Testis (tissue), 2 donors: ENCODE measurements at regions not wholly inside any gene's neighbourhood (a gene's known extent, or its start where the extent isn't known, plus 50 kb on each side); places are given as distances from the start of the nearest gene placed in this dataset.

ENCODE experiments used
- DNase-seq: peaks from one replicate; pipeline ENCODE4 v3.0.0-alpha.2; 2019
- H3K27ac ChIP-seq, 2 donors: fragments of 200-600 bp; sonication (generic); one replicate each; pipeline ENCODE4 v1.5.1; 2019
- H3K27me3 ChIP-seq: fragments of 200-600 bp; sonication (generic); one replicate; pipeline ENCODE4 v1.5.1; 2019
- H3K36me3 ChIP-seq: fragments of 200-600 bp; sonication (generic); one replicate; pipeline ENCODE4 v1.5.1; 2017; ENCODE audit warnings: low read depth; ENCODE audit errors: missing control alignments
- H3K4me1 ChIP-seq: fragments of 200-600 bp; sonication (generic); one replicate; pipeline ENCODE4 v1.5.1; 2019
- H3K4me3 ChIP-seq, 2 donors: fragments of 200-600 bp; sonication (generic); one replicate each; pipeline ENCODE4 v1.5.1; 2017 to 2019
- H3K9me3 ChIP-seq: fragments of 200-600 bp; sonication (generic); one replicate; pipeline ENCODE4 v1.5.1; 2017
- CTCF ChIP-seq, 3 experiments: fragments of 450-650 bp in 2 of 3; fragments of 200-600 bp in 1 of 3; sonication (generic) in 1 of 3; IDR thresholded peaks; one replicate each; pipeline ENCODE4 v1.5.1; 2016 to 2019; ENCODE audit warnings: antibody characterized with exemption in 3 of 3, mild to moderate bottlenecking in 2 of 3, moderate library complexity in 1 of 3
- POLR2A ChIP-seq: fragments of 450-650 bp; IDR thresholded peaks from one replicate; pipeline ENCODE4 v1.6.1; 2017; ENCODE audit warnings: antibody characterized with exemption, mild to moderate bottlenecking, moderate library complexity
- WGBS, 2 donors: methylation state at CpG; one replicate each; pipeline ENCODE4 v1.1.5; 2018; 5-methylcytosine and 5-hydroxymethylcytosine counted together
- intact Hi-C: fragments of 100-400 bp; cut with DNase I; formaldehyde crosslinking; loops from one replicate; pipeline ENCODE4 v1.15.1; 2023; ENCODE audit warnings: low total_unique reads

- DNase-seq, result no peak
- Histone ChIP-seq H3K27ac (no peak overlapping the region), H3K36me3 (no peaks in the 10 kb centered on the region), H3K27me3 (no peaks in the 10 kb centered on the region), H3K9me3 (no peaks in the 10 kb centered on the region), H3K4me3 (no peak overlapping the region), H3K4me1 (no peaks in the 10 kb centered on the region)
- TF ChIP-seq POLR2A (no peak), CTCF (IDR thresholded peaks at IDR 0.05) (no peak)
- intact Hi-C loops, result no loop called here
- WGBS, 2 donors, result 92 to 93% methylated on average over 3 of the region's 3 CpGs
Measured at GRCh38 chr6:50992232-50992631, 173.6 kb downstream of the TFAP2B start.

GRCh38 chr6:50992704-50993625 lies 174.3 kb downstream of the TFAP2B start:
- TF ChIP-seq POLR2A (no peak), CTCF (IDR thresholded peaks at IDR 0.05) (no peak)
- no peak overlapping the region for H3K27ac ChIP-seq
- WGBS, 2 donors, result 82 to 88% methylated on average over 8 of the region's 8 CpGs
- H3K4me1 ChIP-seq, result no peaks in the 10 kb centered on the region
- DNase-seq, result no peak
- no peak overlapping the region for H3K4me3 ChIP-seq
- no peaks in the 10 kb centered on the region for H3K9me3 ChIP-seq
- intact Hi-C loops, result no loop called here
- H3K36me3 ChIP-seq, result no peaks in the 10 kb centered on the region
- no peaks in the 10 kb centered on the region for H3K27me3 ChIP-seq

- intact Hi-C loops, result no loop called here
- Histone ChIP-seq H3K9me3 (no peaks in the 10 kb centered on the region), H3K27me3 (no peaks in the 10 kb centered on the region), H3K27ac (no peak overlapping the region), H3K4me3 (no peak overlapping the region), H3K36me3 (no peaks in the 10 kb centered on the region), H3K4me1 (no peaks in the 10 kb centered on the region)
- WGBS, 2 donors, result 85 to 93% methylated on average over 3 of the region's 3 CpGs
- TF ChIP-seq POLR2A (no peak), CTCF (IDR thresholded peaks at IDR 0.05) (no peak)
- no peak for DNase-seq
Measured at GRCh38 chr6:50993941-50994720, 175.5 kb downstream of the TFAP2B start.

- Histone ChIP-seq H3K9me3 (no peaks in the 10 kb centered on the region), H3K27me3 (no peaks in the 10 kb centered on the region), H3K27ac (no peak overlapping the region), H3K36me3 (no peaks in the 10 kb centered on the region), H3K4me1 (no peaks in the 10 kb centered on the region), H3K4me3 (no peak overlapping the region)
- intact Hi-C loops, result no loop called here
- no peak for DNase-seq
- WGBS, 2 donors, result 89 to 90% methylated on average over 5 of the region's 5 CpGs
- TF ChIP-seq POLR2A (no peak), CTCF (IDR thresholded peaks at IDR 0.05) (no peak)
Measured at GRCh38 chr6:50995036-50995435, 176.4 kb downstream of the TFAP2B start.
